Fibroblast of upper back skin (primary cell): ENCODE measurements at regions not wholly inside any gene's neighbourhood (a gene's known extent, or its start where the extent isn't known, plus 50 kb on each side); places are given as distances from the start of the nearest gene placed in this dataset.
"Not testable (repeated sequence)": the region's sequence is repeated elsewhere in the genome, so short reads cannot be mapped to it uniquely, and the experiment has no call there.

ENCODE experiments used
- DNase-seq: peaks from one replicate; pipeline ENCODE4 v3.0.0-alpha.2; 2013

GRCh38 chr2:87360927-87361326 lies 339.3 kb upstream of the PLGLB1 start:
- DNase-seq: not testable (repeated sequence)

DNA sequence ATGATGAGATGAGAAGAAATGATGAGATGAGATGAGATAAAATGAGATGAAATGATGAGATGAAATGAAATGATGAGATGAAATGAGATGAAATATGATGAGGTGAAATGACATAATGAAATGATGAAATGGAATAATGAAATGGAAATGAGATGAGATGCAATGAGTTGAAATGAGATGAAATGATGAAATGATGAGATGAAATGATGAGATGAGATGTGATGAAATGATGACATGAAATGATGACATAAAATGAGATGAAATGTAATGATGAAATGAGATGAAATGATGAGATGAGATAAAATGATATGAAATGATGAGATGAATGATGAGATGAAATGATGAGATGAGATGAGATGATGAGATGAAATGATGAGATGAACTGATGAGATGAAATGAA lies 340.2 kb upstream of the PLGLB1 start:
- DNase-seq: not testable (repeated sequence)

DNA sequence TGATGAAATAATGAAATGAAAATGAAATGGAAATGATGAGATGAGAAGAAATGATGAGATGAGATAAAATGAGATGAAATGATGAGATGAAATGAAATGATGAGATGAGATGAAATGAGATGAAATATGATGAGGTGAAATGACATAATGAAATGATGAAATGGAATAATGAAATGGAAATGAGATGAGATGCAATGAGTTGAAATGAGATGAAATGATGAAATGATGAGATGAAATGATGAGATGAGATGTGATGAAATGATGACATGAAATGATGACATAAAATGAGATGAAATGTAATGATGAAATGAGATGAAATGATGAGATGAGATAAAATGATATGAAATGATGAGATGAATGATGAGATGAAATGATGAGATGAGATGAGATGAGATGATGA lies 342.7 kb upstream of the PLGLB1 start:
- not testable (repeated sequence) for DNase-seq

DNA sequence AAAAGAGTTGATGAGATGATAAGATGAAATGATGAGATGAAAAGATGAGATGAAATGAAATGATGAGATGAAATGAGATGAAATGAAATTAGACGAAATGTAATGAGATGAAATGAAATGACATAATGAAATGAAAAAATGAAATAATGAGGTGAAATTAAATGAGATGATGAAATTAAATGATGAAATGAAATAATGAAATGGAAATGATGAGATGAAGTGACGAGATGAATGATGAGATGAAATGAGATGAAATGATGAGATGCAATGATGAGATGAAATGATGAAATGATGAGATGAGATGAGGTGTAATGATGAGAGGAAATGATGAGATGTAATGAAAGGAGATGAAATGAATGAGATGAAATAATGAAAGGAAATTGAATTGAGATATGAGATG lies 343.4 kb upstream of the PLGLB1 start:
- DNase-seq: not testable (repeated sequence)

GRCh38 chr2:87386063-87386560 lies 361.8 kb upstream of the PLGLB2 start:
- DNase-seq: not testable (repeated sequence)

- DNase-seq: not testable (repeated sequence)
These were observed 352.1 kb upstream of the PLGLB2 start for GRCh38 chr2:87395784-87396183.

DNA sequence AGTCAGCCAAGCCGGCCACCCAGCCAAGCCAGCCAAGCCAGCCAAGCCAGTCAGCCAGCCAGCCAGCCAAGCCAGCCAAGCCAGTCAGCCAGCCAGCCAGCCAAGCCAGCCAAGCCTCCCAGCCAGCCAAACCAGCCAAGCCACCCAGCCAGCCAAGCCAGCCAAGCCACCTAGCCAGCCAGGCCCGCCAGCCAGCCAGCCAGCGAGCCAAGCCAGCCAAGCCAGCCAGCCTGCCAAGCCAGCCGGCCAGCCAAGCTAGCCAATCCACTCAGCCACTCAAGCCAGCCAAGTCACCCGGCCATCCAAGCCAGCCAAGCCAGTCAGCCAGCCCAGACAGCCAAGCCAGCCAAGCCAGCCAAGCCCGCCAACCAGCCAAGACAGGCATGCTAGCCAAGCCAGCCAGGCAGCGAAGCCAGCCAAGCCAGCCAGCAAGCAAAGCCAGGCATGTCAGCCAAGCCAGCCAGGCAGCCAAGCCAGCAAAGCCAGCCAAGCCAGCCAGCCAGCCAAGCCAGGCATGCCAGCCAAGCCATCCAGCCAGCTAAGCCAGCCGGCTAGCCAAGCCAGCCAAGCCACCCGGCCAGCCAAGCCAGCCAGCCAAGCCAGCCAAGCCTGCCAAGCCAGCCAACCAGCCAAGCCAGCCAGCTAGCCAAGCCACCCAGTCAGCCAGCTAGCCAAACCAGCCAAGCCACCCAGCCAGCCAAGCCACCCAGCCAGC lies 351.2 kb upstream of the PLGLB2 start:
- DNase-seq: not testable (repeated sequence)

GRCh38 chr2:87397276-87398065 lies 350.4 kb upstream of the PLGLB2 start:
- not testable (repeated sequence) for DNase-seq

- DNase-seq: not testable (repeated sequence)
These were observed 349.2 kb upstream of the PLGLB2 start for GRCh38 chr2:87398567-87399305.

- DNase-seq: no peak
These were observed 346.1 kb upstream of the PLGLB2 start for GRCh38 chr2:87401726-87402345.

GRCh38 chr2:87403893-87404175 lies 344.1 kb upstream of the PLGLB2 start:
- DNase-seq: no peak

DNA sequence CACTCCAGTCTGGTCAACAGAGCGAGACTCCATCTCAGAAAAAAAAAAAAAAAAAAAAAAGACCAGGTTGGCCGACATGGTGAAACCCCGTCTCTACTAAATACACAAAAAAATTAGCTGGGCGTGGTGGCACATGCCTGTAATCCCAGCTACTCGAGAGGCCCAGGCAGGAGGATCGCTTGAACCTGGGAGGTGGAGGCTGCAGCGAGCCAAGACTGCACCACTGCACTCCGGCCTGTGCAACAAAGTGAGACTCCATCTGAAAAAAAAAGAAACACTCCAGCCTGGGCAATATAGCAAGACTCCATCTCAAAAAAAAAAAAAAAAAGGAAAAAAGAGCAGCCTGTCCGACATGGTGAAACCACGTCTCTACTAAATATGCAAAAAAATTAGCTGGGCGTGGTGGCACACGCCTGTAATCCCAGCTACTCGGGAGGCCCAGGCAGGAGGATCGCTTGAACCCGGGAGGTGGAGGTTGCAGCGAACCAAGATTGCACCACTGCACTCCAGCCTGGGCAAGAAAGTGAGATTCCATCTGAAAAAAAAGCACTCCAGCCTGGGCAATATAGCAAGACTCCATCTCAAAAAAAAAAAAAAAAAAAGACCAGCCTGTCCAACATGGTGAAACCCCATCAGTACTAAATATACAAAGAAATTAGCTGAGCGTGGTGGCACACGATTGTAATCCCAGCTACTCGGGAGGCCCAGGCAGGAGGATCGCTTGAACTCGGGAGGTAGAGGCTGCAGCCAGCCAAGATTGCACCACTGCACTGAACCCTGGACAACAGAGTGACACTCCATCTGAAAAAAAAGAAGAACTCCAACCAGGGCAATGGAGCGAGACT lies 343.3 kb upstream of the PLGLB2 start:
- not testable (repeated sequence) for DNase-seq

DNA sequence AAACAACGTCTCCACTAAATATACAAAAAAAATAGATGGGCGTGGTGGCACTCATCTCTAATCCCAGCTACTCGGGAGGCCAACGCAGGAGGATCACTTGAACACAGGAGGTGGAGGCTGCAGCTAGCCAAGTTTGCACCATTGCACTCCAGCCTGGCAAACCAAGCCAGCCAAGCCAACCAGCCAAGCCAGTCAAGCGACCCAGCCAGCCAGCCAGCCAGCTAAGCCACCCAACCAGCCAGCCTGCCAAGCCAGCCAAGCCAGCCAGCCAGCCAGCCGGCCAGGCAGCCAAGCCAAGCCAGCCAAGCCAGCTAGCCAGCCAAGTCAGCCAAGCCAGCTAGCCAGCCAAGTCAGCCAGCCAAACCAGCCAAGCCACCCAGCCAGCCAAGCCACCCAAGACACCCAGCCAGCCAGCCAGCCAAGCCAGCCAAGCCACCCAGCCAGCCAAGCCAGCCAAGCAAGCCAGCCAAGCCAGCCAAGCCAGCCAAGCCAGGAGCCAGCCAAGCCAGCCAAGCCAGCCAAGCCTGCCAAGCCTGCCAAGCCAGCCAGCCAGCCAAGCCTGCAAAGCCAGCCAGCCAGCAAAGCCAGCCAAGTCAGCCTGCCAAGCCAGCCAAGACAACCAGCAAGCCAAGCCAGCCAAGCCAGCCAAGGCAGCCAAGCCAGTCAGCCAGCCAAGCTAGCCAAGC lies 342.2 kb upstream of the PLGLB2 start:
- not testable (repeated sequence) for DNase-seq

DNA sequence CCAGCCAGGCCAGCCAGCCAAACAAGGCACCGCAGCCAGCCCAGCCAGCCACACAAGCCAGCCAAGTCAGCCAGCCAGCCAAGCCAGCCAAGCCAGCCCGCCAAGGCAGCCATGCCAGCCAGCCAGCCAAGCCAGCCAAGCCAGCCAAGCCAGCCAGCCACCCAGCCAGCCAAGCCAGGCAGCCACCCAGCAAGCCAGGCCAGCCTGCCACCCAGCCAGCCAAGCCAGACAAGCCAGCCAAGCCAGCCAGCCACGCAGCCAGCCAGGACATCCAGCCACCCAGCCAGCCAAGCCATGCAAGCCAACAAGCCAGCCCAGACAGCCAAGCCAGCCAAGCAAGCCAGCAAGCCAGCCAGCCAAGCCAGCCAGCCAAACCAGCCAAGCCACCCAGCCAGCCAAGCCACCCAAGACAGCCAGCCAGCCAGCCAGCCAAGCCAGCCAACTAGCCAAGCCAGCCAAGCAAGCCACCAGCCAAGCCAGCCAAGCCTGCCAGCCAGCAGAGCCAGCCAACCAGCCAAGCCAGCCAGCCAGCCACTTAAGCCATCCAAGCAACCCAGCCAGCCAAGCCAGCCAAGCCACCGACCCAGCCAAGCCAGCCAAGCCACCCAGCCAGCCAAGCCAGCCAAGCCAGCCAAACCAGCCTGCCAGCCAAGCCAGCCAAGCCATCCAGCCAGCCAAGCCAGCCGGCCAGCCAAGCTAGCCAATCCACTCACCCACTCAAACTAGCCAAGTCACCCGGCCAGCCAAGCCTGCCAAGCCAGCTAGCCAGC lies 341.3 kb upstream of the PLGLB2 start:
- not testable (repeated sequence) for DNase-seq

GRCh38 chr2:87409601-87410000 lies 338.3 kb upstream of the PLGLB2 start:
- not testable (repeated sequence) for DNase-seq

DNA sequence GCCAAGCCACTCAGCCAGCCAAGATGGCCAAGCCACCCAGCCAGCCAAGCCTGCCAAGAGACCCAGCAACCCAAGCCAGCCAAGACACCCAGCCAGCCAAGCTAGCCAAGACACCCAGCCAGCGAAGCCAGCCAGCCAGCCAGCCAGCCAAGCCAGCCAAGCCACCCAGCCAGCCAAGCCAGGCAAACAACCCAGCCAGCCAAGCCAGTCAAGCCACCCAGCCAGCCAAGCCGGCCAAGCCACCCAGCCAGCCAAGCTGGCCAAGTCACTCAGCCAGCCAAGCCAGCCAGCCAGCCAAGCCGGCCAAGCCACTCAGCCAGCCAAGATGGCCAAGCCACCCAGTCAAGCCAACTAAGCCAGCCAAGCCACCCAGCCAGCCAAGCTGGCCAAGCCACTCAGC lies 337.5 kb upstream of the PLGLB2 start:
- not testable (repeated sequence) for DNase-seq

DNA sequence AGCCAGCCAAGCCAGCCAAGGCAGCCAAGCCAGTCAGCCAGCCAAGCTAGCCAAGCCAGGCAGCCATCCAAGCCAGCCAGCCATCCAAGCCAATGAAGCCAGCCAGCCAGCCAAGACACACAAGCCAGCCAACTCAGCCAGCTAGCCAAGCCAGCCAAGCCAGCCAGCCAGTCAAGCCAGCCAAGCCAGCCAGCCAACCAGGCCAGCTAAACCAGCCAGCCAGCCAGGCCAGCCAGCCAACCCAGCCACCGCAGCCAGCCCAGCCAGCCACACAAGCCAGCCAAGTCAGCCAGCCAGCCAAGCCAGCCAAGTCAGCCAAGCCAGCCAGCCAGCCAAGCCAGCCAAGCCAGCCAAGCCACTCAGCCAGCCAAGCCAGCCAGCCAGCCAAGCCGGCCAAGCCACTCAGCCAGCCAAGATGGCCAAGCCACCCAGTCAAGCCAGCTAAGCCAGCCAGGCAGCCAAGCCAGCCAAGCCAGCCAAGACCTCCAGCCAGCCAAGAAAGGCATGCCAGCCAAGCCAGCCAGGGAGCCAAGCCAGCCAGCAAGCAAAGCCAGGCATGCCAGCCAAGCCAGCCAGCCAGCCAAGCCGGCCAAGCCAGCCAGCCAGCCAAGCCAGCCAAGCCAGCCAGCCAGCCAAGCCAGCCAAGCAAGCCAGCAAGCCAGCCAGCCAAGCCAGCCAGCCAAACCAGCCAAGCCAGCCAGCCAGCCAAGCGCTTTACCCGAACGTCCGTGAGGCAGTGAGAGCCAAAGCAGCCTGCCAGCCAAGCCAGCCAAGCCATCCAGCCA lies 335.7 kb upstream of the PLGLB2 start:
- not testable (repeated sequence) for DNase-seq

DNA sequence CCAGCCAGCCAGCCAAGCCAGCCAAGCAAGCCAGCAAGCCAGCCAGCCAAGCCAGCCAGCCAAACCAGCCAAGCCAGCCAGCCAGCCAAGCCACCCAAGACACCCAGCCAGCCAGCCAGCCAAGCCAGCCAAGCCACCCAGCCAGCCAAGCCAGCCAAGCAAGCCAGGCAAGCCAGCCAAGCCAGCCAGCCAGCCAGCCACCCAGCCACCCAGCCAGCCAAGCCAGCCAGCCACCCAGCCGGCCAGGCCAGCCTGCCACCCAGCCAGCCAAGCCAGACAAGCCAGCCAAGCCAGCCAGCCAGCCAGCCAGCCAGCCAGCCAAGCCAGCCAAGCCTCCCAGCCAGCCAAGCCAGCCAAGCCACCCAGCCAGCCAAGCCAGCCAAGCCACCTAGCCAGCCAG lies 333.6 kb upstream of the PLGLB2 start:
- not testable (repeated sequence) for DNase-seq

GRCh38 chr2:87414795-87415570 lies 332.9 kb upstream of the PLGLB2 start:
- DNase-seq: not testable (repeated sequence)
